Breast epithelium (tissue), 3 donors: ENCODE measurements at regions not wholly inside any gene's neighbourhood (a gene's known extent, or its start where the extent isn't known, plus 50 kb on each side); places are given as distances from the start of the nearest gene placed in this dataset.

Experiments used
- CTCF ChIP-seq, 3 donors: fragments of 450-650 bp; IDR thresholded peaks; one replicate each; pipeline ENCODE4 v1.5.1; 2016 to 2017; ENCODE audit warnings: antibody characterized with exemption in 3 of 3, mild to moderate bottlenecking in 3 of 3, moderate library complexity in 3 of 3
- POLR2A ChIP-seq: fragments of 450-650 bp; IDR thresholded peaks from one replicate; pipeline ENCODE4 v1.6.1; 2016; ENCODE audit warnings: antibody characterized with exemption, mild to moderate bottlenecking, moderate library complexity
- POLR2AphosphoS5 ChIP-seq, 3 donors: sonication (generic); formaldehyde crosslinking; IDR thresholded peaks; one replicate each; pipeline ENCODE4 v1.6.1; 2017; ENCODE audit warnings: antibody characterized with exemption in 3 of 3

- TF ChIP-seq POLR2A (no peak), POLR2AphosphoS5 (IDR thresholded peaks at IDR 0.05) (no peak), CTCF (IDR thresholded peaks at IDR 0.05) (no peak)
Measured at GRCh38 chr10:8144496-8144895, 90.0 kb downstream of the GATA3 start.
